ENCODE measurements at regions not wholly inside any gene's neighbourhood (a gene's known extent, or its start where the extent isn't known, plus 50 kb on each side); places are given as distances from the start of the nearest gene placed in this dataset.

- TF ChIP-seq POLR2A (IDR thresholded peaks at IDR 0.05), result no peak
- no peak for TF ChIP-seq CTCF (IDR thresholded peaks at IDR 0.05)
These were observed 1139.6 kb downstream of the STPG2 start for GRCh38 chr4:97003715-97004114.

All from body of pancreas (tissue), 4 donors.